Endothelial cell of umbilical vein (primary cell): ENCODE measurements at regions not wholly inside any gene's neighbourhood (a gene's known extent, or its start where the extent isn't known, plus 50 kb on each side); places are given as distances from the start of the nearest gene placed in this dataset.

ENCODE experiments used
- EZH2 ChIP-seq: IDR thresholded peaks from 2 replicates; pipeline ENCODE4 v1.6.1; 2012; ENCODE audit warnings: borderline replicate concordance, low read depth, mild to moderate bottlenecking, moderate library complexity, low read length, inconsistent platforms; ENCODE audit not compliant: severe bottlenecking
- MAX ChIP-seq: IDR thresholded peaks from 2 replicates; pipeline ENCODE4 v1.6.1; 2011; ENCODE audit not compliant: insufficient read depth, insufficient read length
- POLR2A ChIP-seq: IDR thresholded peaks from 2 replicates; pipeline ENCODE4 v1.6.1; 2012; ENCODE audit warnings: low read depth, mild to moderate bottlenecking, control low read depth, low read length
- POLR2AphosphoS5 ChIP-seq: IDR thresholded peaks from 2 replicates; pipeline ENCODE4 v1.6.1; 2012; ENCODE audit warnings: low read depth, mild to moderate bottlenecking, control low read depth, low read length, moderate library complexity; ENCODE audit not compliant: insufficient read depth
- TF ChIP-seq, protein P1 (sequence below), 2 donors: IDR thresholded peaks; 1 replicate in 1 of 2; 2 replicates in 1 of 2; pipeline ENCODE4 v1.5.1; 2011; ENCODE audit warnings: low read length in 2 of 2, mild to moderate bottlenecking in 2 of 2, moderate library complexity in 2 of 2, control low read depth in 1 of 2, inconsistent platforms in 1 of 2, low read depth in 1 of 2; ENCODE audit not compliant: insufficient read depth in 1 of 2; ENCODE audit errors: extremely low read depth in 1 of 2

GRCh38 chr10:63976538-63976937 is 455.3 kb downstream of the REEP3 start:
- TF ChIP-seq, protein P1, sequence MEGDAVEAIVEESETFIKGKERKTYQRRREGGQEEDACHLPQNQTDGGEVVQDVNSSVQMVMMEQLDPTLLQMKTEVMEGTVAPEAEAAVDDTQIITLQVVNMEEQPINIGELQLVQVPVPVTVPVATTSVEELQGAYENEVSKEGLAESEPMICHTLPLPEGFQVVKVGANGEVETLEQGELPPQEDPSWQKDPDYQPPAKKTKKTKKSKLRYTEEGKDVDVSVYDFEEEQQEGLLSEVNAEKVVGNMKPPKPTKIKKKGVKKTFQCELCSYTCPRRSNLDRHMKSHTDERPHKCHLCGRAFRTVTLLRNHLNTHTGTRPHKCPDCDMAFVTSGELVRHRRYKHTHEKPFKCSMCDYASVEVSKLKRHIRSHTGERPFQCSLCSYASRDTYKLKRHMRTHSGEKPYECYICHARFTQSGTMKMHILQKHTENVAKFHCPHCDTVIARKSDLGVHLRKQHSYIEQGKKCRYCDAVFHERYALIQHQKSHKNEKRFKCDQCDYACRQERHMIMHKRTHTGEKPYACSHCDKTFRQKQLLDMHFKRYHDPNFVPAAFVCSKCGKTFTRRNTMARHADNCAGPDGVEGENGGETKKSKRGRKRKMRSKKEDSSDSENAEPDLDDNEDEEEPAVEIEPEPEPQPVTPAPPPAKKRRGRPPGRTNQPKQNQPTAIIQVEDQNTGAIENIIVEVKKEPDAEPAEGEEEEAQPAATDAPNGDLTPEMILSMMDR (IDR thresholded peaks at IDR 0.05; ENCODE audit: extremely low read depth in 1 of 2, insufficient read depth in 1 of 2, low read depth in 1 of 2, low read length in 2 of 2) = peak; percentile 51 to 69
- TF ChIP-seq EZH2 (no peak), POLR2A (no peak), POLR2AphosphoS5 (no peak), MAX (peak; percentile 67)
